NOMO-1 treated with DMSO at 0.1 percent for 48 hours (cell line): ENCODE measurements at regions not wholly inside any gene's neighbourhood (a gene's known extent, or its start where the extent isn't known, plus 50 kb on each side); places are given as distances from the start of the nearest gene placed in this dataset.
A peak's percentile ranks its signal among the peaks of the same experiment; 100 is the strongest.

Source experiments
- DNase-seq: peaks from one replicate; lab custom pipeline; 2025; ENCODE audit not compliant: unreplicated experiment; lab: John Stamatoyannopoulos, UW

- DNase-seq, result no peak
These were observed 112.8 kb downstream of the C1D start for GRCh38 chr2:67950018-67950417.

- no peak for DNase-seq
These were observed 111.9 kb downstream of the C1D start for GRCh38 chr2:67950919-67951318.

- DNase-seq, result no peak
These were observed 110.7 kb downstream of the C1D start for GRCh38 chr2:67952066-67952465.

- DNase-seq, result no peak
These were observed 108.6 kb downstream of the C1D start for GRCh38 chr2:67954093-67954748.

GRCh38 chr2:67955748-67956603 is 106.8 kb downstream of the C1D start:
- no peak for DNase-seq

GRCh38 chr2:67965246-67965645 is 97.6 kb downstream of the C1D start:
- DNase-seq, result no peak

- no peak for DNase-seq
These were observed 92.7 kb downstream of the C1D start for GRCh38 chr2:67970071-67970470.

GRCh38 chr2:67970542-67970941 is 92.3 kb downstream of the C1D start:
- DNase-seq, result no peak

GRCh38 chr2:67974559-67975430 is 88.0 kb downstream of the C1D start:
- peak; percentile 24 for DNase-seq

GRCh38 chr2:67977464-67977863 is 85.3 kb downstream of the C1D start:
- DNase-seq, result no peak

GRCh38 chr2:67982956-67983355 is 79.8 kb downstream of the C1D start:
- no peak for DNase-seq

GRCh38 chr2:67984600-67984999 is 78.2 kb downstream of the C1D start:
- no peak for DNase-seq

- no peak for DNase-seq
These were observed 77.2 kb downstream of the C1D start for GRCh38 chr2:67985586-67985985.

GRCh38 chr2:67986258-67986657 is 76.5 kb downstream of the C1D start:
- no peak for DNase-seq
